CD14-positive monocyte (primary cell): ENCODE measurements at regions not wholly inside any gene's neighbourhood (a gene's known extent, or its start where the extent isn't known, plus 50 kb on each side); places are given as distances from the start of the nearest gene placed in this dataset.

ENCODE experiments used
- DNase-seq, 3 donors: peaks; one replicate each; pipeline ENCODE4 v3.0.0-alpha.2; 2011 to 2022
- H2AFZ ChIP-seq: 2 replicates; pipeline ENCODE4 v1.6.0; 2012; ENCODE audit warnings: mild to moderate bottlenecking, low read depth, low read length, inconsistent platforms; ENCODE audit not compliant: insufficient read depth, poor library complexity, severe bottlenecking
- H3K27ac ChIP-seq, 2 donors: 1 replicate in 1 of 2; 2 replicates in 1 of 2; pipeline ENCODE4 v1.5.1; 2012 to 2013; ENCODE audit warnings: low read length in 2 of 2, control low read depth in 1 of 2, inconsistent platforms in 1 of 2, low read depth in 1 of 2, mild to moderate bottlenecking in 1 of 2
- H3K27me3 ChIP-seq, 2 donors: one replicate each; pipeline versions ENCODE4 v1.6.0 to v1.6.1; 2011 to 2013; ENCODE audit warnings: low read length in 2 of 2; ENCODE audit not compliant: control insufficient read depth in 2 of 2, insufficient read depth in 2 of 2
- H3K36me3 ChIP-seq, 2 donors: replicated peaks in 1 of 2; 1 replicate in 1 of 2; 2 replicates in 1 of 2; pipeline versions ENCODE4 v1.5.1 to v1.6.1; 2012 to 2013; ENCODE audit warnings: low read length in 2 of 2, control low read depth in 1 of 2, inconsistent platforms in 1 of 2, mild to moderate bottlenecking in 1 of 2; ENCODE audit not compliant: insufficient read depth in 2 of 2, control insufficient read depth in 1 of 2
- H3K4me1 ChIP-seq, 2 donors: 1 replicate in 1 of 2; 2 replicates in 1 of 2; pipeline versions ENCODE4 v1.5.1 to v1.6.1; 2012 to 2013; ENCODE audit warnings: low read length in 2 of 2, control low read depth in 1 of 2, inconsistent platforms in 1 of 2, mild to moderate bottlenecking in 1 of 2, moderate library complexity in 1 of 2; ENCODE audit not compliant: insufficient read depth in 2 of 2, control insufficient read depth in 1 of 2
- H3K4me2 ChIP-seq: replicated peaks from 2 replicates; pipeline ENCODE3; 2012; ENCODE audit warnings: low read length, moderate library complexity, mild to moderate bottlenecking; ENCODE audit not compliant: poor library complexity, severe bottlenecking; ENCODE audit errors: extremely low read depth
- H3K4me3 ChIP-seq, 3 experiments: fragments of 200-600 bp in 1 of 3; sonication (generic) in 1 of 3; replicated peaks in 1 of 3; 1 replicate in 2 of 3; 2 replicates in 1 of 3; pipeline ENCODE4 v1.5.1; 2011 to 2013; ENCODE audit warnings: low read length in 3 of 3, mild to moderate bottlenecking in 3 of 3, control low read depth in 2 of 3, low read depth in 2 of 3, inconsistent platforms in 1 of 3, moderate library complexity in 1 of 3
- H3K79me2 ChIP-seq: 2 replicates; pipeline ENCODE4 v1.6.0; 2012; ENCODE audit warnings: mild to moderate bottlenecking, control low read depth, inconsistent platforms, low read length, moderate library complexity; ENCODE audit not compliant: insufficient read depth
- H3K9ac ChIP-seq: 2 replicates; pipeline ENCODE4 v1.6.0; 2017; ENCODE audit warnings: low read length, mild to moderate bottlenecking; ENCODE audit not compliant: insufficient read depth, poor library complexity, severe bottlenecking
- H3K9me3 ChIP-seq, 2 donors: replicated peaks in 1 of 2; 1 replicate in 1 of 2; 2 replicates in 1 of 2; pipeline versions ENCODE4 v1.5.1 to v1.6.1; 2012 to 2013; ENCODE audit warnings: low read length in 2 of 2, control low read depth in 1 of 2; ENCODE audit not compliant: control insufficient read depth in 1 of 2, insufficient read depth in 1 of 2
- H4K20me1 ChIP-seq: 2 replicates; pipeline ENCODE4 v1.6.0; 2012; ENCODE audit warnings: mild to moderate bottlenecking, low read length, control low read depth, moderate library complexity; ENCODE audit not compliant: insufficient read depth
- H3K27ac Mint-ChIP-seq, 7 donors: one replicate each; pipeline ENCODE4 v1.8.0; 2020; ENCODE audit warnings: mild to moderate bottlenecking in 7 of 7, mixed read lengths in 7 of 7, moderate library complexity in 6 of 7, inconsistent platforms in 2 of 7
- H3K27me3 Mint-ChIP-seq, 3 donors: one replicate each; pipeline ENCODE4 v1.8.0; 2021 to 2022; ENCODE audit warnings: low read depth in 3 of 3, mild to moderate bottlenecking in 3 of 3, mixed read lengths in 3 of 3, moderate library complexity in 3 of 3, inconsistent platforms in 1 of 3
- H3K36me3 Mint-ChIP-seq, 2 donors: one replicate each; pipeline ENCODE4 v1.8.0; 2020; ENCODE audit warnings: mixed read lengths in 2 of 2, inconsistent platforms in 1 of 2, mild to moderate bottlenecking in 1 of 2
- H3K4me1 Mint-ChIP-seq: one replicate; pipeline ENCODE4 v1.8.0; 2020; ENCODE audit warnings: mild to moderate bottlenecking, mixed read lengths
- H3K4me3 Mint-ChIP-seq, 2 donors: one replicate each; pipeline ENCODE4 v1.8.0; 2020; ENCODE audit warnings: mild to moderate bottlenecking in 2 of 2, mixed read lengths in 2 of 2, moderate library complexity in 1 of 2
- H3K9me3 Mint-ChIP-seq, 7 donors: one replicate each; pipeline ENCODE4 v1.8.0; 2020 to 2022; ENCODE audit warnings: mixed read lengths in 7 of 7, mild to moderate bottlenecking in 6 of 7, moderate library complexity in 6 of 7, inconsistent platforms in 2 of 7
- WGBS: methylation state at CpG from one replicate; pipeline ENCODE4 v1.1.5; 2013; ENCODE audit warnings: missing lambda C conversion rate; ENCODE audit not compliant: insufficient coverage; 5-methylcytosine and 5-hydroxymethylcytosine counted together
- intact Hi-C, 2 donors: fragments of 100-400 bp; cut with micrococcal nuclease; formaldehyde crosslinking; loops; one replicate each; pipeline versions ENCODE4 v1.15.0 to v1.15.1; 2023
- TF ChIP-seq, protein P1 (sequence below): fragments of 200-600 bp; IDR thresholded peaks from one replicate; pipeline ENCODE4 v1.8.0; 2022; ENCODE audit warnings: antibody characterized with exemption, mild to moderate bottlenecking

DNA sequence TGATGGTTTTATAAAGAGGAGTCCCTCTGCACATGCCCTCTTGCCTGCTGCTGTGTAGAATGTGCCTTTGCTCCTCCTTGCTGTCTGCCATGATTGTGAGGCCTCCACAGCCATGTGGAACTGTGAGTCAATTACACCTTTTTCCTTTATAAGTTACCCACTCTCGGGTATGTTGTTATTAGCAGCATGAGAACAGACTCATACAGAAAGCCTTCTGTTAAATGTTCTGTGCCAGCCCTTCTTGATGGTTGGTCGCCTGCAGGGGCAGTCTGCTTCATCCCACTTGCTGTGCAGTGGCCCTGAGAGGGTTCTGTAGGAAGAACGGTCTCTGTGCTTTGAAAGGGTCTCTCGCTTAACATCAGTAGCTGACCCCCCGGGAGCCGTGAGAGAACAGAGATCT lies 248.9 kb upstream of the IGFBP3 start:
- no peaks in the 10 kb centered on the region for H3K27me3 ChIP-seq
- H3K4me1 ChIP-seq, result no peaks in the 10 kb centered on the region
- H4K20me1 ChIP-seq, result no peaks in the 10 kb centered on the region
- Mint-ChIP-seq H3K27ac (no peak overlapping the region), H3K27me3 (peaks cover 0 to 3% (median 2%) of the 10 kb centered on the region in 3 donors), H3K4me3 (no peak overlapping the region), H3K4me1 (no peaks in the 10 kb centered on the region), H3K36me3 (no peaks in the 10 kb centered on the region), H3K9me3 (peaks cover 0 to 15% (median 3%) of the 10 kb centered on the region in 7 donors)
- no peak overlapping the region for H3K4me2 ChIP-seq
- TF ChIP-seq, protein P1, sequence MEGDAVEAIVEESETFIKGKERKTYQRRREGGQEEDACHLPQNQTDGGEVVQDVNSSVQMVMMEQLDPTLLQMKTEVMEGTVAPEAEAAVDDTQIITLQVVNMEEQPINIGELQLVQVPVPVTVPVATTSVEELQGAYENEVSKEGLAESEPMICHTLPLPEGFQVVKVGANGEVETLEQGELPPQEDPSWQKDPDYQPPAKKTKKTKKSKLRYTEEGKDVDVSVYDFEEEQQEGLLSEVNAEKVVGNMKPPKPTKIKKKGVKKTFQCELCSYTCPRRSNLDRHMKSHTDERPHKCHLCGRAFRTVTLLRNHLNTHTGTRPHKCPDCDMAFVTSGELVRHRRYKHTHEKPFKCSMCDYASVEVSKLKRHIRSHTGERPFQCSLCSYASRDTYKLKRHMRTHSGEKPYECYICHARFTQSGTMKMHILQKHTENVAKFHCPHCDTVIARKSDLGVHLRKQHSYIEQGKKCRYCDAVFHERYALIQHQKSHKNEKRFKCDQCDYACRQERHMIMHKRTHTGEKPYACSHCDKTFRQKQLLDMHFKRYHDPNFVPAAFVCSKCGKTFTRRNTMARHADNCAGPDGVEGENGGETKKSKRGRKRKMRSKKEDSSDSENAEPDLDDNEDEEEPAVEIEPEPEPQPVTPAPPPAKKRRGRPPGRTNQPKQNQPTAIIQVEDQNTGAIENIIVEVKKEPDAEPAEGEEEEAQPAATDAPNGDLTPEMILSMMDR, result no peak
- intact Hi-C loops, result no loop called here
- no peak for DNase-seq
- no peaks in the 10 kb centered on the region for H3K79me2 ChIP-seq
- no peak overlapping the region for H3K27ac ChIP-seq
- H3K4me3 ChIP-seq, result no peak overlapping the region
- 91% methylated on average over 5 of the region's 6 CpGs for WGBS
- H3K9ac ChIP-seq, result no peak overlapping the region
- H3K9me3 ChIP-seq, result no peaks in the 10 kb centered on the region
- no peak overlapping the region for H2AFZ ChIP-seq
- no peaks in the 10 kb centered on the region for H3K36me3 ChIP-seq

DNA sequence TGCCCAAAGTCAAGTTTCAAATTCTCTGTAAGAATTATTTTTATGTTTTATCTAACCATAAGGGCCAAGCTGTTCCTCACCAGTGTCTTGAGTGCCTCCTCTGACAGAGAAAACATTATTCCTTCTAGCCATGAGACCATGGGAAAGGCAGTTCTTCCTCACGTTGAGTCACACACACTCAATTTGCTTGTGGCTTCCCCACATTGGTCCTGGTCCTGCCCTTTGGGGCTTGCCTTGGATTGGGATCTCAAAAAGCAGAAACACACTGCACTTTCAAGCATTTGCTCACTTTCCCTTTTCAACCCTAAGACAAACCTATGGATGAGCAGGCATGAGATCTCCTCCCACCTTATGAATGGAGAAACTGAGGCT lies 248.3 kb upstream of the IGFBP3 start:
- no peaks in the 10 kb centered on the region for H3K27me3 ChIP-seq
- TF ChIP-seq, protein P1, result no peak
- H3K36me3 ChIP-seq, result no peaks in the 10 kb centered on the region
- no peaks in the 10 kb centered on the region for H3K9me3 ChIP-seq
- H3K4me3 ChIP-seq, result no peak overlapping the region
- intact Hi-C loops, result no loop called here
- Mint-ChIP-seq H3K27ac (no peak overlapping the region), H3K4me3 (no peak overlapping the region), H3K36me3 (no peaks in the 10 kb centered on the region), H3K4me1 (no peaks in the 10 kb centered on the region), H3K27me3 (peaks cover 0 to 3% (median 2%) of the 10 kb centered on the region in 3 donors), H3K9me3 (peaks cover 1 to 15% (median 3%) of the 10 kb centered on the region in 7 donors)
- no peak overlapping the region for H3K9ac ChIP-seq
- no peaks in the 10 kb centered on the region for H3K4me1 ChIP-seq
- no peak overlapping the region for H3K27ac ChIP-seq
- H3K4me2 ChIP-seq, result no peak overlapping the region
- DNase-seq, result no peak
- no peak overlapping the region for H2AFZ ChIP-seq
- no peaks in the 10 kb centered on the region for H3K79me2 ChIP-seq
- WGBS, result 100% methylated on average over 1 of the region's 1 CpG
- no peaks in the 10 kb centered on the region for H4K20me1 ChIP-seq
